ENCODE measurements at regions not wholly inside any gene's neighbourhood (a gene's known extent, or its start where the extent isn't known, plus 50 kb on each side); places are given as distances from the start of the nearest gene placed in this dataset.
A peak's percentile ranks its signal among the peaks of the same experiment; 100 is the strongest.

DNA sequence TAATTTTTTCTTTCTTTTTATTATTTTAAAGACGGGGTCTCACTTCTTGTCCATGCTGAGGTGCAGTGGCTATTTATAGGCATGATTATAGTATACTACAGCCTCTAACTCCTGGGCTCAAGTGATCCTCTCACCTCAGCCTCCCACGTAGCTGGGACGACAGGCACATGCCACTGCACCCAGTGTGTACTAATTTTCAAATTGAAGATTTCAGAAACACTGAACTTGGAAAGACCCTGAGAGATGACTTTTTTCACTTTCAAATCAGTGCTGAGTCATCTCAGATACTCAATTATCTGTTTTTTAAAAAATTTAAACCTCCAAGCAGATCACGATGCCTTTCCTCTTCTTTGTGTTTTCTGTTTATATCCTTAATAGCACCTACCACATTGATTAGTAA is 53.7 kb upstream of the COCH start:
- ATAC-seq (no peak), FAIRE-seq (no peak), DNase-seq (ENCODE audit: extremely low read depth in 1 of 4, low spot score in 3 of 4) (no peak)
- Histone ChIP-seq H3K36me3 (ENCODE audit: control insufficient read depth, insufficient read depth, low read length) (no peaks in the 10 kb centered on the region), H3K27ac (ENCODE audit: extremely low read depth, low read depth, low read length) (no peak overlapping the region), H3K4me3 (no peak overlapping the region), H4K20me1 (replicated peaks; ENCODE audit: control insufficient read depth, insufficient read depth, low read length) (no peaks in the 10 kb centered on the region), H3K9ac (ENCODE audit: insufficient read depth in 1 of 2, low read depth in 2 of 2, low read length in 2 of 2) (no peak overlapping the region), H3K4me1 (replicated peaks in 1 of 2; ENCODE audit: control insufficient read depth in 2 of 2, insufficient read depth in 2 of 2, low read length in 2 of 2) (peaks cover 0 to 18% of the 10 kb centered on the region in 2 experiments; a peak in 2 of 5 replicates), H3K79me2 (ENCODE audit: control insufficient read depth, insufficient read depth, low read length) (no peaks in the 10 kb centered on the region), H3K4me2 (ENCODE audit: insufficient read depth, low read length) (no peak overlapping the region), H2AFZ (ENCODE audit: low read depth, low read length) (no peak overlapping the region), H3K9me1 (ENCODE audit: control insufficient read depth, insufficient read depth, low read length) (no peaks in the 10 kb centered on the region), H3K27me3 (ENCODE audit: control insufficient read depth in 2 of 2, insufficient read depth in 2 of 2, low read length in 2 of 2) (no peaks in the 10 kb centered on the region), H3K9me3 (replicated peaks; ENCODE audit: control insufficient read depth, insufficient read depth, low read depth, low read length) (0 out of 2 replicates have a peak, but pooled peaks cover 2% of the 10 kb centered on the region)
- intact Hi-C loops (cut with micrococcal nuclease) (no loop called here), in situ Hi-C loops (cut with MboI) (no loop called here)
- BruUV-seq (replicated peaks), result no TSS peak
- ChIA-PET POLR2A (no interaction called here), CTCF (ENCODE audit: low intra/inter-chr PET ratio) (no interaction called here)
- TF ChIP-seq CHD1 (IDR thresholded peaks at IDR 0.05; ENCODE audit: low read length), result no peak
- peak; percentile 31; the same call in 1 of the 2 replicates for TF ChIP-seq NFE2 (IDR thresholded peaks at IDR 0.05; ENCODE audit: low read depth)
- 0 out of 2 replicates have a peak, but pooled peaks have one; percentile 11 for TF ChIP-seq ZNF316 (IDR thresholded peaks at IDR 0.05)
- 0 out of 2 replicates have a peak, but pooled peaks have one; percentile 10 for TF ChIP-seq C11orf30 (IDR thresholded peaks at IDR 0.05; ENCODE audit: low read depth)
- TF ChIP-seq ZNF224 (CRISPR knock-in tag; IDR thresholded peaks at IDR 0.05), result no peak
- WGBS (ENCODE audit: insufficient coverage, low coverage, missing lambda C conversion rate), result 69% methylated on average over 3 of the region's 4 CpGs

DNA sequence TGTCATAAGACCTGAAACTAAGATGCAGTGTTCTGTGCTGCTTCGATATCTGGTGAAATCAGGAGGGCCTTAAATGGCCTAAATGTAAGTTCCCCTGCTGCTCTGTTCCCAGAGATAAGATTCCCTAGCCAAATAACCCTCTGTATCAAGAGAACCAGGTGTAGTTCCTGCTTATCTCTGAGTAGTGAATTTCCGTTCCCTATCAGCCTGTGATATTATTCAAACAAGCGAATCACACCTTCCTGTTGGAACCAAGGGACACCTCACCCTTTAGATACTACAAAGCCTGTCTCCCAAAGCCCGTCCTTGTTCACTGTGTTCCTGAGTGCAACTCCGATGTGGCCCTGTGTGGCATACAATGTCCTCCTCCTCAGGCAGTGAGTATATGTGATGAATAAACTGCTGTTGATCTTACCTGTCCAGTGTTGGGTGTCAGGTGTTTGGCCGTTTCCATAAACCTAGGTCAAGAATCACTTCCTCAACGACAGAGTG is 52.2 kb upstream of the COCH start:
- FAIRE-seq (peak; percentile 89), ATAC-seq (peak; percentile 91), DNase-seq (ENCODE audit: extremely low read depth in 1 of 4, low spot score in 3 of 4) (peak; percentile 38 to 84 (median 60))
- ChIA-PET POLR2A (interaction anchor here (1.0 kb wide), 1 partner anchor 18 kb away, joined by 3 read pairs; no protein-coding TSS in a partner anchor), CTCF (ENCODE audit: low intra/inter-chr PET ratio) (no interaction called here)
- Histone ChIP-seq H3K4me3 (0 out of 2 replicates have a peak overlapping the region, but pooled peaks have one; percentile 4), H3K36me3 (ENCODE audit: control insufficient read depth, insufficient read depth, low read length) (no peaks in the 10 kb centered on the region), H3K4me1 (replicated peaks in 1 of 2; ENCODE audit: control insufficient read depth in 2 of 2, insufficient read depth in 2 of 2, low read length in 2 of 2) (peaks cover 0 to 18% of the 10 kb centered on the region in 2 experiments; a peak in 2 of 5 replicates), H3K9me1 (ENCODE audit: control insufficient read depth, insufficient read depth, low read length) (no peaks in the 10 kb centered on the region), H3K9me3 (replicated peaks; ENCODE audit: control insufficient read depth, insufficient read depth, low read depth, low read length) (peaks cover 7% of the 10 kb centered on the region; the same call in 1 of the 2 replicates), H2AFZ (ENCODE audit: low read depth, low read length) (peak overlapping the region; percentile 89), H3K27me3 (ENCODE audit: control insufficient read depth in 2 of 2, insufficient read depth in 2 of 2, low read length in 2 of 2) (no peaks in the 10 kb centered on the region), H3K27ac (ENCODE audit: extremely low read depth, low read depth, low read length) (peak overlapping the region; percentile 78), H3K9ac (ENCODE audit: insufficient read depth in 1 of 2, low read depth in 2 of 2, low read length in 2 of 2) (peak overlapping the region in 1 of 2 experiments; percentile 52; a peak in 2 of 4 replicates), H4K20me1 (replicated peaks; ENCODE audit: control insufficient read depth, insufficient read depth, low read length) (no peaks in the 10 kb centered on the region), H3K79me2 (ENCODE audit: control insufficient read depth, insufficient read depth, low read length) (no peaks in the 10 kb centered on the region), H3K4me2 (ENCODE audit: insufficient read depth, low read length) (peak overlapping the region; percentile 79)
- in situ Hi-C loops (cut with MboI) (no loop called here), intact Hi-C loops (cut with micrococcal nuclease) (no loop called here)
- WGBS (ENCODE audit: insufficient coverage, low coverage, missing lambda C conversion rate), result 4% methylated on average over 7 of the region's 7 CpGs
- no TSS peak for BruUV-seq (replicated peaks)
- TF ChIP-seq CBX3 (IDR thresholded peaks at IDR 0.05; ENCODE audit: borderline replicate concordance in 1 of 2, low read length in 2 of 2), result 0 out of 3 replicates have a peak, but pooled peaks of 1 of the 2 experiments have one; percentile 44
- TF ChIP-seq, protein P1, sequence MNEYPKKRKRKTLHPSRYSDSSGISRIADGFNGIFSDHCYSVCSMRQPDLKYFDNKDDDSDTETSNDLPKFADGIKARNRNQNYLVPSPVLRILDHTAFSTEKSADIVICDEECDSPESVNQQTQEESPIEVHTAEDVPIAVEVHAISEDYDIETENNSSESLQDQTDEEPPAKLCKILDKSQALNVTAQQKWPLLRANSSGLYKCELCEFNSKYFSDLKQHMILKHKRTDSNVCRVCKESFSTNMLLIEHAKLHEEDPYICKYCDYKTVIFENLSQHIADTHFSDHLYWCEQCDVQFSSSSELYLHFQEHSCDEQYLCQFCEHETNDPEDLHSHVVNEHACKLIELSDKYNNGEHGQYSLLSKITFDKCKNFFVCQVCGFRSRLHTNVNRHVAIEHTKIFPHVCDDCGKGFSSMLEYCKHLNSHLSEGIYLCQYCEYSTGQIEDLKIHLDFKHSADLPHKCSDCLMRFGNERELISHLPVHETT (CRISPR knock-in tag; conservative IDR thresholded peaks at IDR 0.05 in 1 of 2, IDR thresholded peaks at IDR 0.05 in 1 of 2), result no peak
- no peak for TF ChIP-seq ZNF583 (CRISPR knock-in tag; IDR thresholded peaks at IDR 0.05)
- peak; percentile 95 to 97 for TF ChIP-seq TRIM24 (IDR thresholded peaks at IDR 0.05)
- TF ChIP-seq, protein P2, sequence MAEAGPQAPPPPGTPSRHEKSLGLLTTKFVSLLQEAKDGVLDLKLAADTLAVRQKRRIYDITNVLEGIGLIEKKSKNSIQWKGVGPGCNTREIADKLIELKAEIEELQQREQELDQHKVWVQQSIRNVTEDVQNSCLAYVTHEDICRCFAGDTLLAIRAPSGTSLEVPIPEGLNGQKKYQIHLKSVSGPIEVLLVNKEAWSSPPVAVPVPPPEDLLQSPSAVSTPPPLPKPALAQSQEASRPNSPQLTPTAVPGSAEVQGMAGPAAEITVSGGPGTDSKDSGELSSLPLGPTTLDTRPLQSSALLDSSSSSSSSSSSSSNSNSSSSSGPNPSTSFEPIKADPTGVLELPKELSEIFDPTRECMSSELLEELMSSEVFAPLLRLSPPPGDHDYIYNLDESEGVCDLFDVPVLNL (CRISPR knock-in tag; IDR thresholded peaks at IDR 0.05; ENCODE audit: low read depth), result no peak
- TF ChIP-seq, protein P3, sequence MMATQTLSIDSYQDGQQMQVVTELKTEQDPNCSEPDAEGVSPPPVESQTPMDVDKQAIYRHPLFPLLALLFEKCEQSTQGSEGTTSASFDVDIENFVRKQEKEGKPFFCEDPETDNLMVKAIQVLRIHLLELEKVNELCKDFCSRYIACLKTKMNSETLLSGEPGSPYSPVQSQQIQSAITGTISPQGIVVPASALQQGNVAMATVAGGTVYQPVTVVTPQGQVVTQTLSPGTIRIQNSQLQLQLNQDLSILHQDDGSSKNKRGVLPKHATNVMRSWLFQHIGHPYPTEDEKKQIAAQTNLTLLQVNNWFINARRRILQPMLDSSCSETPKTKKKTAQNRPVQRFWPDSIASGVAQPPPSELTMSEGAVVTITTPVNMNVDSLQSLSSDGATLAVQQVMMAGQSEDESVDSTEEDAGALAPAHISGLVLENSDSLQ (IDR thresholded peaks at IDR 0.05), result 0 out of 2 replicates have a peak, but pooled peaks have one; percentile 8
- TF ChIP-seq ADNP (tag; IDR thresholded peaks at IDR 0.05), result peak; percentile 38; the same call in 1 of the 2 replicates
- no peak for TF ChIP-seq FOS (IDR thresholded peaks at IDR 0.05; ENCODE audit: extremely low read depth, insufficient read length)
